GM12874 (cell line): ENCODE measurements at regions not wholly inside any gene's neighbourhood (a gene's known extent, or its start where the extent isn't known, plus 50 kb on each side); places are given as distances from the start of the nearest gene placed in this dataset.

Experiments used
- CTCF ChIP-seq: IDR thresholded peaks from 2 replicates; pipeline ENCODE4 v1.5.1; 2011; ENCODE audit warnings: low read depth, mild to moderate bottlenecking, control low read depth, low read length, moderate library complexity; ENCODE audit not compliant: insufficient read depth

GRCh38 chr13:82802528-82802927, 1079.7 kb downstream of the SLITRK1 start:
- TF ChIP-seq CTCF = no peak

- TF ChIP-seq CTCF = no peak
Observed at GRCh38 chr13:82800391-82800790, 1081.9 kb downstream of the SLITRK1 start.

- no peak for TF ChIP-seq CTCF
Observed at GRCh38 chr13:82797876-82798275, 1084.4 kb downstream of the SLITRK1 start.

- TF ChIP-seq CTCF = no peak
Observed at GRCh38 chr13:82791035-82791434, 1091.2 kb downstream of the SLITRK1 start.

GRCh38 chr13:82772816-82773215, 1109.5 kb downstream of the SLITRK1 start:
- TF ChIP-seq CTCF = no peak

- no peak for TF ChIP-seq CTCF
Observed at GRCh38 chr13:82766732-82767321, 1115.4 kb downstream of the SLITRK1 start.

GRCh38 chr13:82758044-82758443, 1124.2 kb downstream of the SLITRK1 start:
- no peak for TF ChIP-seq CTCF
